K562 (cell line): ENCODE measurements at regions not wholly inside any gene's neighbourhood (a gene's known extent, or its start where the extent isn't known, plus 50 kb on each side); places are given as distances from the start of the nearest gene placed in this dataset.

Source experiments
- BRF1 ChIP-seq: IDR thresholded peaks from 3 replicates; pipeline ENCODE4 v1.6.1; 2011; ENCODE audit warnings: borderline replicate concordance, mild to moderate bottlenecking; ENCODE audit not compliant: insufficient read length; ENCODE audit errors: extremely low read depth
- CAMTA2 ChIP-seq: fragments of 250-450 bp; sonication (Bioruptor Pico); conservative IDR thresholded peaks from 2 replicates; pipeline ENCODE4 v1.5.1; 2022
- CBX5 ChIP-seq: IDR thresholded peaks from 2 replicates; pipeline ENCODE4 v1.6.1; 2014; ENCODE audit warnings: low read depth, borderline replicate concordance
- CREB1 ChIP-seq, 2 experiments: sonication (generic) in 1 of 2; formaldehyde crosslinking in 1 of 2; IDR thresholded peaks; 2 replicates each; pipeline versions ENCODE4 v1.6.1 to v1.8.0; 2012 to 2022; ENCODE audit warnings: inconsistent platforms in 1 of 2, mild to moderate bottlenecking in 1 of 2, missing genetic modification reagents in 1 of 2, moderate library complexity in 1 of 2
- DLX4 ChIP-seq: fragments of 250-450 bp; sonication (Bioruptor Pico); IDR thresholded peaks from 2 replicates; pipeline ENCODE4 v1.6.1; 2021; ENCODE audit warnings: mild to moderate bottlenecking
- HMGN3 ChIP-seq: IDR thresholded peaks from 2 replicates; pipeline ENCODE4 v1.6.1; 2011; ENCODE audit warnings: borderline replicate concordance, low read depth, mild to moderate bottlenecking, mixed read lengths, low read length; ENCODE audit not compliant: insufficient read length; ENCODE audit errors: extremely low read depth
- RREB1 ChIP-seq: fragments of 250-450 bp; sonication (Bioruptor Pico); IDR thresholded peaks from 2 replicates; pipeline ENCODE4 v1.4.0; 2020
- TBP ChIP-seq: optimal IDR thresholded peaks from 2 replicates; pipeline ENCODE3; 2011; ENCODE audit warnings: low read depth, low read length, improper control_type of control experiment
- TCFL5 ChIP-seq: fragments of 250-450 bp; sonication (Bioruptor Pico); conservative IDR thresholded peaks from 2 replicates; pipeline ENCODE4 v1.6.1; 2021; ENCODE audit warnings: mild to moderate bottlenecking, moderate library complexity, matching md5 sums
- TRIM24 ChIP-seq, 2 experiments: fragments of 450-650 bp; IDR thresholded peaks; 2 replicates each; pipeline ENCODE4 v1.6.1; 2016
- YY1 ChIP-seq, 3 experiments: IDR thresholded peaks; 2 replicates each; pipeline ENCODE4 v1.6.1; 2011; ENCODE audit warnings: low read length in 2 of 3, mild to moderate bottlenecking in 2 of 3, moderate library complexity in 2 of 3, borderline replicate concordance in 1 of 3, control low read depth in 1 of 3, low read depth in 1 of 3; ENCODE audit not compliant: insufficient read depth in 3 of 3, insufficient replicate concordance in 2 of 3, control insufficient read depth in 1 of 3, insufficient read length in 1 of 3; ENCODE audit errors: extremely low read depth in 1 of 3
- ZBTB1 ChIP-seq: sonication (generic); formaldehyde crosslinking; IDR thresholded peaks from 2 replicates; pipeline ENCODE4 v1.8.1; 2023; ENCODE audit warnings: missing genetic modification reagents, low read depth, mild to moderate bottlenecking, borderline replicate concordance
- ZNF24 ChIP-seq: fragments of 450-650 bp; IDR thresholded peaks from 2 replicates; pipeline ENCODE4 v1.6.1; 2016
- ZNF445 ChIP-seq: fragments of 250-450 bp; sonication (Bioruptor Pico); IDR thresholded peaks from 2 replicates; pipeline ENCODE4 v1.4.0; 2020; ENCODE audit warnings: low read depth, mild to moderate bottlenecking, moderate library complexity
- ZNF592 ChIP-seq: fragments of 450-650 bp; IDR thresholded peaks from 2 replicates; pipeline ENCODE4 v1.6.1; 2017; ENCODE audit warnings: antibody characterized with exemption, mild to moderate bottlenecking

- TF ChIP-seq YY1 (IDR thresholded peaks at IDR 0.05; ENCODE audit: borderline replicate concordance in 1 of 3, control insufficient read depth in 1 of 3, extremely low read depth in 1 of 3, insufficient read depth in 3 of 3, insufficient read length in 1 of 3, insufficient replicate concordance in 2 of 3, low read depth in 1 of 3, low read length in 2 of 3) (peak in 1 of 3 experiments; percentile 37), ZNF592 (peak; percentile 87), CAMTA2 (CRISPR knock-in tag) (no peak), ZBTB1 (CRISPR knock-in tag) (peak; percentile 54; the same call in 1 of the 2 replicates), TBP (peak; percentile 54), CBX5 (no peak), HMGN3 (peak; percentile 39), RREB1 (no peak), BRF1 (no peak), CREB1 (IDR thresholded peaks at IDR 0.05) (peak; percentile 43; the same call in 1 of the 2 replicates), CREB1 (CRISPR knock-in tag; IDR thresholded peaks at IDR 0.05) (no peak), ZNF445 (CRISPR knock-in tag) (no peak), DLX4 (CRISPR knock-in tag) (no peak), TRIM24 (IDR thresholded peaks at IDR 0.05) (peak in 1 of 2 experiments; percentile 55; a peak in 1 of 4 replicates), TCFL5 (no peak), ZNF24 (no peak)
These were observed 242.6 kb upstream of the CIBAR2 start (continued) for GRCh38 chr16:85354686-85355514.
